ENCODE measurements at regions not wholly inside any gene's neighbourhood (a gene's known extent, or its start where the extent isn't known, plus 50 kb on each side); places are given as distances from the start of the nearest gene placed in this dataset.

DNA sequence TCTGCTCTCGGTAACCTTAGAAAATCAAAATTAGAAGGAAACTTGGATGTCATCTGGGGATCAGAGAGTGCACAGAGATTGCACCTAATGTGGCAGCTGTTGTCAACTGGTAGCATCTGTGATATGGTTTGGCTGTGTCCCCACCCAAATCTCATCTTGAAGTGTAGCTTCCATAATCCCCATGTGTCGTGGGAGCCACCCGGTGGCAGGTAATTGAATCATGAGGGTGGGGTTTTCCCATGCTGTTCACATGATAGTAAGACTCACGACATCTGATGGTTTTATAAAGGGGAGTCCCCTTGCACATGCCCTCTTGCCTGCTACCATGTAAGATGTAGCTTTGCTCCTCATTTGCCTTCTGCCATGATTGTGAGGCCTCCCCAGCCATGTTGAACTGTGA, 127.7 kb upstream of the SRRM4 start:
- intact Hi-C loops (cut with DNase I; ENCODE audit: low total_unique reads), result no loop called here
- TF ChIP-seq POLR2A (IDR thresholded peaks at IDR 0.05), result no peak
- TF ChIP-seq, protein P1, sequence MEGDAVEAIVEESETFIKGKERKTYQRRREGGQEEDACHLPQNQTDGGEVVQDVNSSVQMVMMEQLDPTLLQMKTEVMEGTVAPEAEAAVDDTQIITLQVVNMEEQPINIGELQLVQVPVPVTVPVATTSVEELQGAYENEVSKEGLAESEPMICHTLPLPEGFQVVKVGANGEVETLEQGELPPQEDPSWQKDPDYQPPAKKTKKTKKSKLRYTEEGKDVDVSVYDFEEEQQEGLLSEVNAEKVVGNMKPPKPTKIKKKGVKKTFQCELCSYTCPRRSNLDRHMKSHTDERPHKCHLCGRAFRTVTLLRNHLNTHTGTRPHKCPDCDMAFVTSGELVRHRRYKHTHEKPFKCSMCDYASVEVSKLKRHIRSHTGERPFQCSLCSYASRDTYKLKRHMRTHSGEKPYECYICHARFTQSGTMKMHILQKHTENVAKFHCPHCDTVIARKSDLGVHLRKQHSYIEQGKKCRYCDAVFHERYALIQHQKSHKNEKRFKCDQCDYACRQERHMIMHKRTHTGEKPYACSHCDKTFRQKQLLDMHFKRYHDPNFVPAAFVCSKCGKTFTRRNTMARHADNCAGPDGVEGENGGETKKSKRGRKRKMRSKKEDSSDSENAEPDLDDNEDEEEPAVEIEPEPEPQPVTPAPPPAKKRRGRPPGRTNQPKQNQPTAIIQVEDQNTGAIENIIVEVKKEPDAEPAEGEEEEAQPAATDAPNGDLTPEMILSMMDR (IDR thresholded peaks at IDR 0.05), result no peak
- no peak overlapping the region for H3K4me3 ChIP-seq
- H3K36me3 ChIP-seq, result no peaks in the 10 kb centered on the region
- no peaks in the 10 kb centered on the region for H3K9me3 ChIP-seq
- H3K27me3 ChIP-seq, result no peaks in the 10 kb centered on the region
- no peak overlapping the region for H3K27ac ChIP-seq
- no peak for DNase-seq
- H3K4me1 ChIP-seq, result no peaks in the 10 kb centered on the region

DNA sequence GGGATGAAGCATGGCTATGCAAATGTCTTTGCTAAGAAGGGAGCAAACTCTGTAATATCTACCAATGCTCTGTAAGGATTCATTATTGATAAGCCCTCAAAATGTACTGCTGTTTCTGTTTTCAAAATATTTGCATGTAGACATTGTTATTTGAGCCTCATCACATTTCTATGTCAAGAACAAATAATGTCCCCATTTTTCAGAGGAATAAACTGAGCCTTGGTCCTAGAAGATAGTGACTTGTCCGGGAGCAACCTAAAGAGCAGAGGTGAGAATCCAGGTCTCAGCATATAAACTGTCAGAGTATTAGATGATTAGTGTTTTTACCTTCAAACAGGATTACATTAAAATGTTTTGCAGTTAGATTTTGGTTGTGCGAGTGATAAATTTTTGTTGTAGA, 125.5 kb upstream of the SRRM4 start:
- Histone ChIP-seq H3K27ac (no peak overlapping the region), H3K4me1 (no peaks in the 10 kb centered on the region), H3K36me3 (no peaks in the 10 kb centered on the region), H3K4me3 (no peak overlapping the region), H3K27me3 (no peaks in the 10 kb centered on the region), H3K9me3 (no peaks in the 10 kb centered on the region)
- DNase-seq, result no peak
- intact Hi-C loops (cut with DNase I; ENCODE audit: low total_unique reads), result no loop called here
- no peak for TF ChIP-seq POLR2A (IDR thresholded peaks at IDR 0.05)
- TF ChIP-seq, protein P1 (IDR thresholded peaks at IDR 0.05), result no peak

- H3K4me3 ChIP-seq, result no peak overlapping the region
- no peaks in the 10 kb centered on the region for H3K36me3 ChIP-seq
- no peaks in the 10 kb centered on the region for H3K4me1 ChIP-seq
- no peak overlapping the region for H3K27ac ChIP-seq
- H3K27me3 ChIP-seq, result no peaks in the 10 kb centered on the region
- TF ChIP-seq, protein P1 (IDR thresholded peaks at IDR 0.05), result no peak
- TF ChIP-seq POLR2A (IDR thresholded peaks at IDR 0.05), result no peak
- DNase-seq, result no peak
- intact Hi-C loops (cut with DNase I; ENCODE audit: low total_unique reads), result no loop called here
- H3K9me3 ChIP-seq, result no peaks in the 10 kb centered on the region
Observed at GRCh38 chr12:118866346-118866745, 115.0 kb upstream of the SRRM4 start.

GRCh38 chr12:118870551-118870950, 110.8 kb upstream of the SRRM4 start:
- H3K4me1 ChIP-seq, result no peaks in the 10 kb centered on the region
- no peak overlapping the region for H3K27ac ChIP-seq
- no peaks in the 10 kb centered on the region for H3K27me3 ChIP-seq
- no peaks in the 10 kb centered on the region for H3K9me3 ChIP-seq
- TF ChIP-seq, protein P1 (IDR thresholded peaks at IDR 0.05), result no peak
- TF ChIP-seq POLR2A (IDR thresholded peaks at IDR 0.05), result no peak
- no peaks in the 10 kb centered on the region for H3K36me3 ChIP-seq
- DNase-seq, result no peak
- intact Hi-C loops (cut with DNase I; ENCODE audit: low total_unique reads), result no loop called here
- H3K4me3 ChIP-seq, result no peak overlapping the region

DNA sequence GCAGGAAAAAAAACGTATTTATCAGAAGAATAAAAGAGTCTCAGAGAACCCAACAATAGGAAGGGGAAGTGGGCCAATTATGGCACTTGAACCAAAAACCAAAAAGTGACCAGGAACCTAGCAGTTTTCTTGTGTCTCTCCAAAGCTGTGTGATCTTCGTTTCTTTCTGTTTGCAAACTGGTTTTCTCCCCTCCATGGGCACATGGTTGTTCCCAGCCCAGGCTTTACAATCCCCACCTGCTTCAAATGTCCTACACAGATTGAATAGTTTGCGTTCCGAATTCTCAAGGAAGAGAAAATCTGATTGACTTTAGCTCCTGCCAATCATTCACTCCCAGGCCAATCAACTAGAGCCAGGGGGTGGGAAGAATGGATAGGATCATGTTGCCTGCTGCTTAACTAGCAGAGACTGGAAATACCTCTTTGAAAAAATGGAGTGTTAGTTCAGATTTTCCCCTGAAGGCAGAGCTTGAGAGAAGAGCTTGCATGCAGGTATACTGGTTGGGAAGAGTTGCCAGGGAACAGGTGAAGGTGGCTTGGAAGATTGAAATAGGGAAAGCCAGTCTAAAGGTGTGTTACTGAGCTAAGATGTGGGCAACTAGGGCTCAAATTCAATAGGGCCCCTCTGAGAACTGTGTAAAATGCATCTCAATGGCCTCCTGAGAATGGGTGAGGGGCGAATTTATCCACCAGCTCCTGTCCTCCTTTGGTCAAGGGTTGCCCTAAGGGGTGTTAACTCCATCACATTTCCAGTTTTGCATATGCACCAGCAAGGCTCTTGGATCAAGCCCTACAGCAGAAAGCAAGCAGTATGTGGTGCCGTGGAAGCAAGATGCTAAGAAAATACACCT, 106.4 kb upstream of the SRRM4 start:
- intact Hi-C loops (cut with DNase I; ENCODE audit: low total_unique reads), result no loop called here
- Histone ChIP-seq H3K36me3 (no peaks in the 10 kb centered on the region), H3K9me3 (no peaks in the 10 kb centered on the region), H3K4me3 (no peak overlapping the region), H3K27ac (no peak overlapping the region), H3K4me1 (no peaks in the 10 kb centered on the region), H3K27me3 (no peaks in the 10 kb centered on the region)
- TF ChIP-seq, protein P1 (IDR thresholded peaks at IDR 0.05), result no peak
- no peak for TF ChIP-seq POLR2A (IDR thresholded peaks at IDR 0.05)
- DNase-seq, result no peak

Data from uterus (tissue), 3 donors.